T1000 (cell line): ENCODE measurements at regions not wholly inside any gene's neighbourhood (a gene's known extent, or its start where the extent isn't known, plus 50 kb on each side); places are given as distances from the start of the nearest gene placed in this dataset.
"Not testable (repeated sequence)": the region's sequence is repeated elsewhere in the genome, so short reads cannot be mapped to it uniquely, and the experiment has no call there.

Experiments
- DNase-seq: peaks from one replicate; lab custom pipeline; 2025; ENCODE audit warnings: mixed read lengths; lab: John Stamatoyannopoulos, UW

DNA sequence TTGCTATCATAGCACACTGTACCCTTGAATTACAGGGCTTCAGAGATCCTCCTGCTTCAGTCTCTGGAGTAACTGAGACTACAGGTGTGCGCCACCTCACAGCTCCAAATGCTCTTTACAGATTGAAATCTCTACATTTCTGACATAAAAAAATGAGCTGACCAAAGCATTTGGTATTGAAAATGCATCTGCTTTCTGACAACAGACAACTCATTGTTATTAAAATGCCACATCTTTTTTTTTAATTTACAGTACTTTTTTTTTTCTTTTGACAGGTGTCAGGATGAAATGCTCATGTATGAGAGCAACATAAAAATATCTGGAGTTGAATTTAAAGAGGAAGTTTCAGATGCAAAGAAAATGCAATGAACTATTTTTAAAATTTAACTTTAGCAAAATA lies 764.5 kb downstream of the TRAM1L1 start:
- no peak for DNase-seq

DNA sequence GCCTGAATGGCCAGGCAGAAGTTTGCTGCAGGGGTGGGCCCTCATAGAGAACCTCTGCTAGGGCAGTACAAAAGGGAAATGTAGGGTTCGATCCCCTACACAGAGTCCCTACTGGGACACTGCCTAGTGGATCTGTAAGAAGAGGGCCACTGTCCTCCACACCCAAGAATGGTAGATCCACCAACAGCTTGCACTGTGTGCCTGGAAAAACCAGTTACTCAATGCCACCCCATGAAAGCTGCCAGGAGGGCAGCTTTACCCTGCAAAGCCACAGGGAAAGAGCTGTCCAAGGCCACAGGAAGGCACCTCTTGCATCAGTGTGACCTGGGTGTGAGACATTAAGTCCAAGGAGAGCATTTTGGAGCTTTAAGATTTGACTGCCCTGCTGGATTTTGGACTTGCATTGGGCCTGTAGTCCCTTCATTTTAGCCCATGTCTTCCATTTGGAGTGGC lies 781.6 kb downstream of the TRAM1L1 start:
- no peak for DNase-seq

GRCh38 chr4:116302990-116303735 lies 782.2 kb downstream of the TRAM1L1 start:
- no peak for DNase-seq

DNA sequence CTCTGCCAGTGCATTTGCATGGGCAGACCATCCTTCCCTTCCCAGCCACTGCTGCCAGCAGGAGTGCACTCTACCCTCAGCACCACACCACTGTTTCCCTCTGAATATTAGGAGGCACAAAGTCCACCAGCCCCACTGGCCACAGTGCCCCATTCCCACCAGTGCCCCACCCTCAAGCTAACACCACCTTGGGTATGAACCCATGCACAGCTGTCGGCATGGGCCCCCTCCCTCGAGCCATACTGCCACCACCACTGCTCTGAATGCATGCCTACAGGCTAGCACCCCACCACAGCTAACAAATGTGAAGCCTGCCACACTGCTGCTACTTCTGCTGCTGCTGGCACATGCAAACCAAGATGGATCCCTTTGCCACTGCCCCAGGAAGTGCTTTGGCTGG lies 810.4 kb downstream of the TRAM1L1 start:
- DNase-seq: no peak

GRCh38 chr4:116272336-116272735 lies 813.0 kb downstream of the TRAM1L1 start:
- no peak for DNase-seq

DNA sequence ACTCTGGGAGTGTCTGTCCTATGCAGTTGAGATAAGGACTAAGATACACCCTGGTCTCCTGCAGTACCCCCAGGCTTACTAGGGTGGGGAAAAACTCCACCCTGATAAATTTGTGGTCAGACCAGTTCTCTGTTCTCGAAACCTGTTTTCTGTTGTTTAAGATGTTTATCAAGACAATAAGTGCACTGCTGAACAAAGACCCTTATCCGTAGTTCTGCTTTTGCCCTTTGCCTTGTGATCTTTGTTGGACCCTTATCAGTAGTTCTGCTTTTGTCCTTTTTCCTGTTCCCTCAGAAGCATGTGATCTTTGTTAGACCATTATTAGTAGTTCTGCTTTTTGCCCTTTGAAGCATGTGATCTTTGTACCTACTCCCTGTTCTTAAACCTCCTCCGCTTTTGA lies 824.4 kb downstream of the TRAM1L1 start:
- not testable (repeated sequence) for DNase-seq

GRCh38 chr4:116244771-116245170 lies 840.6 kb downstream of the TRAM1L1 start:
- DNase-seq: no peak

DNA sequence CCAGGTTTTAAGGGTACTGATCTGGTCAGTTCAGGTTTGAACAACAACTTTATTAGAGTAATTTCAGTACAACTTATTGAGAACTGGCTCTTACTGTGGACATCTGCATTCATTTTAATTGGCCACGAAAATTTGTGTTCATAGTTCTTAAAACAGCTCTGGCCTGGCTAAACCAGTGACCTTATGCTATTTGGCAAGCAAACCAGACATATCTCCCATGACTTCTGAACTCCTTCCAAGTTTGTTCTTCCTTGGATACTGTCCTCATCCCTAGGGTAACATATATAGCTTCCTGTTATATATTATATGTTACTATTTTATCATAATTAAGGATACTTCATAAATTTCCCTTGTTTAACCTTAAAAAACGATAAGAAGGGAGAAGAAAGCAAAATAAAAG lies 841.9 kb downstream of the TRAM1L1 start:
- no peak for DNase-seq

DNA sequence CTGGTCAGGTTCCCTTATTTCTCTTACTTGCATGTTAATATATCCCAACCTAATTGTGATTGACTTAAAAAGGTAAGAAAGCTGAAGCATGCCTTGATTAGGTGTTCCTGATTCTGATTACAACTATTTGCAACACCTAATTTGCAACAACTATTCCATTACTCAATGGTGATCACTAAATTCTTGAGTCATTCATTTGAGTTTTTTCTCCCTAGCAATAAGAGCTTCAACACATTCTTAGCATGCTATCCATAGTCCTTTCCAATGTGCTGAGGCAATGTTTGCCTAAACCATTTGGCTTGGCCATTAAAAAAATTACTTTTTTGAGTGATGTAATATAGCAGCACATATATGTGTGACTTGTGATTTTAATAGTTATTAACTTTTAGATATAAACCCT lies 851.4 kb downstream of the TRAM1L1 start:
- no peak for DNase-seq

GRCh38 chr4:116231999-116232398 lies 853.4 kb downstream of the TRAM1L1 start:
- not testable (repeated sequence) for DNase-seq

DNA sequence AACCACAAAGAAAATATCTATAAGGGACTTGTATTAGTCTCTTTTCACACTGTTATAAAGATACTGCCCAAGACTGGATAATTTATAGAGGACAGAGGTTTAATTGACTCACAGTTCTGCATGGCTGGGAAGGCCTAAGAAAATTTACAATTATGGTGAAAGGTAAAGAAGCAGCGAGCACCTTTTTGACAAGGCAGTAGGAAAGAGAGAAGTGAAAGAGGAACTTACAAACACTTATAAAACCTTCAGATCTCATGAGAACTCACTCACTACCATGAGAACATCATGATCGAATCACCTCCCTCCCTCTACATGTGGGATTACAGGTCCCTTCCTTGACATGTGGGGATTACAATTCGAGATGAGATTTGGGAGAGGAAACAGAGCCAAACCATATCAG lies 856.0 kb downstream of the TRAM1L1 start:
- DNase-seq: no peak

DNA sequence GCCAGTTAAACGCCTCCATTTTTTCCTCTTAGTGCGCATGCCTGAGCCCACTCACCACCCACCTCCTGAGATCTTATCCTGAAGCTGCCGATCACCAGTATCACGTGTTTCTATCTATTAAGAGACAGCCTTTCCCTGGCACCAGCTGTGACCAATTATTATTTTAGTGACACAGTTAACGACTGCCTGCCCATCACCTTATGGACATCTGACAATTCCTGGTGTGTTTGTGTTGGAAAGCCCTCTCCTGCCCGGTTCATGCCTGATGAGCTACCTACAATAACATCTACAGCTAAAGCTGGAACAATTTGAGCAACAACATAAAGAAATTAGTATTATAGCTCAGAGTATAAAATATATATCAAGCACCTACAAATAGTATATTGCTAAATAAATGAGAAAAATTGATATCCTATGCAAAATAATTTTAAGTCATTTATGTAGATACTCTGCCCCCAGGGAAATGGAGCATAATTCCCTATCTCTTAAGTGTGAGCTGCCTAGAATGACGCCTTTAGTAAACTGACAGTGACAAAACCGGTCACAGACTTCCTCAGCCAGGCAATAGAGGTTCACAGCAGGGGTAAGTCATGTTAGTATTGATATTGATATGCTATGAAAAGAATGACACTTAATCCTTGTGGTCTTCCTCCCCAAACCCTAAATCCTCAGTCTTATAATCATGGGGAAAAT lies 862.2 kb downstream of the TRAM1L1 start:
- no peak for DNase-seq

DNA sequence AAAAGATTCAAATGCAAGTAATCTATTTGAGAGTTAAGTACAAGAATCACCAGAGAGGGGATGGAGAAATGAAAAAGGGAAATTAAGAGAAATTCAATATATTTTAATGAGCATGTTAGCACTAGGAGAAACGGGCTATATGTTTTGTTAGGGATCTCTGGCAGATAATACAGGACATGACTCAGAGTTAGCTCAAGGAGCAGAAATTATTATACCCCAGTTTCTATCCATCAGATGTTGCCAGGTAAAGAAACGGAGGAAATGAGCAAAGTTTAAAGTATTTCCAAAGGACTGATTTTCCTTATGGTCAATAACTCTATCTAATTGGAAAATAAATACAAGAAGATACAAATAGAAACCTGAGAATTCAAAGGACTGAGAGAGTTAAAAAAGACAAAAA lies 867.6 kb downstream of the TRAM1L1 start:
- DNase-seq: no peak

GRCh38 chr4:116215622-116216021 lies 869.8 kb downstream of the TRAM1L1 start:
- no peak for DNase-seq

DNA sequence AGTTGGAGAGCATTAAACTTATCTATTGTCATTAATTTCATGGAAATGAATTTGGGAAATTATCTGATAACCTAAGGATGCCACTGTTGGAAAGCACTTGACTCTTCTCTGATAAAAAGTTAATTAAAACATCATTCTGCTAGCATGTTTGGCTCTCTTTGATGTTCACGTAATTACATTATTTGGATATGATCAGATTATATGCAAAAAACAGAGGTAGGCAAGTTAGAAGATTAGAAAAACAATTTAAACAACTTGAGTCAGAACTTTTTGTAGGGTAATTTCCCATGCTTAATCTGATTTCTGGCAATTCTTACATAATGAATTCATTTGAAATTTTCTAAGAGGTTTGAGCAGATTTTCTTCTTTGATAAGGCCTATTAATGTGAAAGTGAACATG lies 882.9 kb downstream of the TRAM1L1 start:
- DNase-seq: no peak

DNA sequence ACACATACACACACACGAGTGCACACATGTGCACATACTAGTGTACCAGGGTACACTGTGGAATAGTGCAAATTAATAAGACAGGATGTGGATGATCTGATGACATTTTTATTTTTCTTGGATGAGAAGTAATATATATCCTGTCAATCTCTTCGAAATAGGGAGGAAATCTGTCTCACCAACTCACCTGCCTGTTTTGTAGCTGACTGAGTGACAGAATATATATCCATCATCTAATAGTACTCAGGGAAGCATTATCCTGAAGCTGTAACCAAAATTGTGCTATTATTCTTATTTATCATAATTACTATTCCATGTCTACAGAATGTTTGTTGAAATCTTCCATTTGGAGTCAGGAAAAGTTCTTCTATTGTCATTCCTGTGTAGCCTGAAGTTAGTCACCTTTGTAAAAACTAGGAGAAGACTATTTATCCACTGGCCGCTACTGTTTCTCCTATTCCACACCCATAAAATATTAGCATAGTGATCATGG lies 888.0 kb downstream of the TRAM1L1 start:
- DNase-seq: no peak

- no peak for DNase-seq
These were observed 902.1 kb downstream of the TRAM1L1 start for GRCh38 chr4:116183241-116183640.

- DNase-seq: no peak
These were observed 905.2 kb downstream of the TRAM1L1 start for GRCh38 chr4:116180157-116180601.

DNA sequence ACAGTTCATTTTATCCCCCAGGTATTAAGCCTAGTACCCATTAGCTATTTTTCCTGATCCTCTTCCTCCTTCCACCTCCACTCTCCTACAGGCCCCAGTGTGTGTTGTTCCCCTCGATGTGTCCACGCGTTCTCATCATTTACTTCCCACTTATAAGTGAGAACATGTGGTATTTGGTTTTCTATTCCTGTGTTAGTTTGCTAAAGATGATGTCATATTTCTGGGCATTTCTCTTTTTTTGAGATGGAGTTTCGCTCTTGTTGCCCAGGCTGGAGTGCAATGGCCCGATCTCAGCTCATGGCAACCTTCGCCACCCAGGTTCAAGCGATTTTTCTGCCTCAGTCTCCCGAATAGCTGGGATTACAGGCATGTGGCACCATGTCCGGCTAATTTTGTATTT lies 934.0 kb downstream of the TRAM1L1 start:
- DNase-seq: not testable (repeated sequence)

DNA sequence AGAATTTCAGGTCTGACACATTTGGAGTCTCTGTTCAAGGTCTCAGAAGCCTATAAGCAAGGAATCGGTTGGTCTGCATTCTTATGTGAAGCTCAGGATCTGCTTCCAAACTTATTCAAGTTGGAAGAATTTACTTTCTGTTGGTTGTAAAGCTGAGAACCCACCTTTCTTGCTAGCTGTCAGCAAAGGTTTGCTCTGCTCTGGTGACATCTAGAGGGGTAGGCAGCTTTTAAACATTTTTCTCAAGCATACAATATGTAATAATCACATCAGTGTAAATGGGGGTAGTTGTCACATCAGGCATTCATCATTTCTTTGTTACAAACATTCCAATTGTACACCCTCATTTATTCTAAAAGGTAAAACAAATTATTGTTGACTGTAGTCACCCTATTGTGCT lies 935.2 kb downstream of the TRAM1L1 start:
- no peak for DNase-seq

- no peak for DNase-seq
These were observed 942.2 kb downstream of the TRAM1L1 start for GRCh38 chr4:116143198-116143597.

DNA sequence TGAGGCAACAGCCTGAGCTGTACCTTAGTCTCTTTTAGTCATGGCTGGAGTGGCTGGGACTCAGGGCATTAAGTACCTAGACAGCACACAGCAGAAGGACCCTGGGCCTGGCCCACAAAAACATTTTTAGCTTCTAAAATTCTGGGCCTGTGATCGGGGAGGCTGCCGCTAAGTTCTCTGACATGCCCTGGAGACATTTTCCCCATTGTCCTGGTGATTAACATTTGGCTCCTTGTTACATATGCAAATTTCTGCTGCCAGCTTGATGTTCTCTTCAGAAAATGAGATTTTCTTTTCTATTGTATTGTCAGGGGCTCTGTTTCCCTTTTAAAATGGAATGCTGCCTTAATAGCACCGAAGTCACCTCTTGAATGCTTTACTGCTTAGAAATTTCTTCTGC lies 952.4 kb downstream of the TRAM1L1 start:
- no peak for DNase-seq

- no peak for DNase-seq
These were observed 958.6 kb downstream of the TRAM1L1 start for GRCh38 chr4:116126794-116127193.
